ENCODE measurements at regions not wholly inside any gene's neighbourhood (a gene's known extent, or its start where the extent isn't known, plus 50 kb on each side); places are given as distances from the start of the nearest gene placed in this dataset.

DNA sequence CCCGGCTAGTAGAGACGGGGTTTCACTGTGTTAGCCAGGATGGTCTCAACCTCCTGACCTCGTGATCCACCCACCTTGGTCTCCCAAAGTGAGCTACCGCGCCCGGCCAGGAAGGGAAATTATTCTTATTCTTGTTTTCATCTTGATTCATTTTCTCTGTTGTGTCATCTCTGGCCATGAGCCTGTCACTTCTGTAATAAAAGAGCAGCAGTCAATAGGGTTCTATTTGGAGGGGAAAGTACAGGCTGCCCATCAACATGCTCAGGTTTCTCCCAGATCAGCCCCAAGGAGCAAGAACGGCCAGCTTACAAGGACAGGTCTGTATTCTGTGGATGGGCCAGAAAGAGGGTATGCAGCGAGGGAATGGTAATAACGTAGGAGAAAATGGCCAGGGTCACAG is 345.0 kb downstream of the PREX1 start:
- DNase-seq (ENCODE audit: insufficient read length) (no peak), FAIRE-seq (no peak)
- TF ChIP-seq POLR2AphosphoS5 (IDR thresholded peaks at IDR 0.05; ENCODE audit: low read depth, low read length) (no peak), POLR2A (IDR thresholded peaks at IDR 0.05; ENCODE audit: low read depth, low read length) (no peak), TAF1 (IDR thresholded peaks at IDR 0.05; ENCODE audit: borderline replicate concordance, low read depth, low read length) (no peak)

DNA sequence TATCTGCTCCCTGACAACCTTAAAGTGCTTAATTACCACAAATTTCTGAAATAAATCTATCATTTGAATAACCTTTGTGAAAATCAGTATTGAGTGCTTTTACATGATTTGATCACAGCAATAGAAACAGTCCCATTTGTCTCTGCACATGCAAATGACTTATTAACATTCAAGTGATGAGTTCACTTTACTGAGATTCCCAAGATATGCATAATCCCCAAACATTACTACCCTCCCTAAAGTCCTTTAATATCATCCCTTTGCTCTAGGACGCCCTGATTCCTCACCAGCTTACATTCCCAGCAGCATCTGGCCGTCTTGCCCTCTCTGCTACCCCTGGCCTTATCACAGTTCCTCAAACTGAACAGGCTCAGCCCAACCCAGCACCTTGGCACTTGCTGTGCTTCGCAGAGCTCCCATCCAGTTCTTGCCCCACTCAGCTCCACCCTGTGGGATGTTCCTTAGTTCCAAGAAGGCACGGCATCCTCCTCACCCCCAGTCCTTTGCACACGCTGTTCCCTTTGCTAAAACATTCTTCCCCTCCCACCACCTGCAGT is 347.5 kb downstream of the PREX1 start:
- peak; percentile 9 for FAIRE-seq
- no peak for DNase-seq (ENCODE audit: insufficient read length)
- TF ChIP-seq TAF1 (IDR thresholded peaks at IDR 0.05; ENCODE audit: borderline replicate concordance, low read depth, low read length) (no peak), POLR2A (IDR thresholded peaks at IDR 0.05; ENCODE audit: low read depth, low read length) (no peak), POLR2AphosphoS5 (IDR thresholded peaks at IDR 0.05; ENCODE audit: low read depth, low read length) (no peak)

DNA sequence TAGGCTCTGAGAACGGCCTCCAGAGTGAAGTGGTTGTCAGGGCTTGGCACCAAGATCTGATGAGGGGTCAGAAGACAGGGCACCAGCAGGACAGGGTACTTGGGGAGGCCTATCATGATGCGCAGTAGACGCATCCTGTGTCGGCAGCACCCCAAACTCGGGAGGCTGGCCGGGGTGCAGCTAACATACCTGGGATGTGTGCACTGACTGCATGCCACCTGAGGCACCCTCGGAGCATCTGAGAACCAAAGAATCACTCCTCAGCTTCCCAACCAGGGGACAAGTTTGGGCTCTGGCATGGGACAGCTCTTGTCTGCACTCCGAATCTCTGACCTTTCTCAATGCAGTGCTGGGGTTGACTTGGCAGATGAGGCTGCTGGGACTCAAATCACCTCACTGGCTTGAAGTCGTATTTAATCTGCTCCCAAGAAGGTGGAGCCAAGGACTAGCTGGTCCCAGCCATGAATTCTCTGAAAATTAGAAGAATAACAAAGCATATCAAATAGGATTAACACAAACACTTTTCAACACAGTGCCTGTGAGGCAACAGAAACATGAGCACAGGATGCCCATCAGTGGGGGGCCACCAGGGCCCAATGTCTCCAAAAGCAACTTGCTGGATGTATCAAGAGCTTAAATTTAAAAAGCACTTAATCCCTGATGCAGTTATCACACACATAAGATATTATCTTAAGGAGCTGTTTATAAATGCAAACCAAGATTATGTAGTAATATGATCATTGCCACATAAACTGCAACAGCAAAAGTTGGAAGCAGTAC is 348.8 kb downstream of the PREX1 start:
- FAIRE-seq = no peak
- DNase-seq (ENCODE audit: insufficient read length) = no peak
- TF ChIP-seq POLR2A (IDR thresholded peaks at IDR 0.05; ENCODE audit: low read depth, low read length) (no peak), TAF1 (IDR thresholded peaks at IDR 0.05; ENCODE audit: borderline replicate concordance, low read depth, low read length) (no peak), POLR2AphosphoS5 (IDR thresholded peaks at IDR 0.05; ENCODE audit: low read depth, low read length) (no peak)

DNA sequence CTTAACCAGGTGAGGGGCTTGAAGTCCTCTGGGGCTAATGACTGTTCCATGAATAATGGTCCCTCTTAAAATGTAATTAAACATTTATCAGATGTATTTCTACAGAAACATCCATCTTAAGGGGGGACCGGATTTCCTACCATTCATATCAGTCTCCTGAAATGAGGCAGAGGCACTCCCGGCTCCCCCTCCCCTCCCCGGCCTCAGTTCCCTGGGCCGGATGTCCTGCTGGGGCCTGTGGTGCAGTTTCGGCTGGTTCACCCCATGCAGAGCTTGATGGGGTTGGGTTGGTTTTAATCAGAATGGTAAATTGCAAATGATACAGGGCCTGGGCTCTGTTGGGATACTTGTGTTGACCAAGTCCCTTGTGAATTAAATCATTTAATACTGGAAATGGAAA is 349.4 kb downstream of the PREX1 start:
- peak; percentile 50 for DNase-seq (ENCODE audit: insufficient read length)
- FAIRE-seq = no peak
- no peak for TF ChIP-seq TAF1 (IDR thresholded peaks at IDR 0.05; ENCODE audit: borderline replicate concordance, low read depth, low read length)

- no peak for TF ChIP-seq POLR2A (IDR thresholded peaks at IDR 0.05; ENCODE audit: low read depth, low read length)
- TF ChIP-seq TAF1 (IDR thresholded peaks at IDR 0.05; ENCODE audit: borderline replicate concordance, low read depth, low read length) = no peak
- TF ChIP-seq POLR2AphosphoS5 (IDR thresholded peaks at IDR 0.05; ENCODE audit: low read depth, low read length) = no peak
- DNase-seq (ENCODE audit: insufficient read length) = no peak
- no peak for FAIRE-seq
Observed at GRCh38 chr20:48476854-48477253, 350.9 kb downstream of the PREX1 start.

- no peak for TF ChIP-seq POLR2AphosphoS5 (IDR thresholded peaks at IDR 0.05; ENCODE audit: low read depth, low read length)
- no peak for TF ChIP-seq POLR2A (IDR thresholded peaks at IDR 0.05; ENCODE audit: low read depth, low read length)
- TF ChIP-seq TAF1 (IDR thresholded peaks at IDR 0.05; ENCODE audit: borderline replicate concordance, low read depth, low read length) = no peak
- no peak for DNase-seq (ENCODE audit: insufficient read length)
- no peak for FAIRE-seq
Observed at GRCh38 chr20:48474022-48474421, 353.8 kb downstream of the PREX1 start.

- TF ChIP-seq TAF1 (IDR thresholded peaks at IDR 0.05; ENCODE audit: borderline replicate concordance, low read depth, low read length) (no peak), POLR2AphosphoS5 (IDR thresholded peaks at IDR 0.05; ENCODE audit: low read depth, low read length) (no peak), POLR2A (IDR thresholded peaks at IDR 0.05; ENCODE audit: low read depth, low read length) (no peak)
- FAIRE-seq (no peak), DNase-seq (ENCODE audit: insufficient read length) (no peak)
Observed at GRCh38 chr20:48471759-48472408, 355.9 kb downstream of the PREX1 start.

DNA sequence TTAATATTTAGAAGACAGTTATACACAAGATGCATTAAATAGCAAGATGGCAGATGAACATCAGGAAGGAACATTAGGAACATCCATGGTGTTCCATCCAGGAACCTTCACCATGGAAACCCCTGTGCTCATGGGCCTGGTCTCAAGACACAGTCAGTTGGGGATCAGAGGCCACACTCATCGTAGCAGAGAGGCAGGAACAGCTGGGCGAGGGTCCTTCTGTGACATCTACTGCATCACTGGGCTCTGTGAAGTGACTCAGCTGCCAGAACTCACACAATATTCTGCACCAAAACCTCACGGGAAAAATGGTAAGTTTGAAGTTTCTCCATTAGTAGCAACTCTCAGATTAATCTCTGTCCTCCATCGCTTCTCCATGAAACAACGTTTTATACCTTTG is 356.6 kb downstream of the PREX1 start:
- no peak for FAIRE-seq

DNA sequence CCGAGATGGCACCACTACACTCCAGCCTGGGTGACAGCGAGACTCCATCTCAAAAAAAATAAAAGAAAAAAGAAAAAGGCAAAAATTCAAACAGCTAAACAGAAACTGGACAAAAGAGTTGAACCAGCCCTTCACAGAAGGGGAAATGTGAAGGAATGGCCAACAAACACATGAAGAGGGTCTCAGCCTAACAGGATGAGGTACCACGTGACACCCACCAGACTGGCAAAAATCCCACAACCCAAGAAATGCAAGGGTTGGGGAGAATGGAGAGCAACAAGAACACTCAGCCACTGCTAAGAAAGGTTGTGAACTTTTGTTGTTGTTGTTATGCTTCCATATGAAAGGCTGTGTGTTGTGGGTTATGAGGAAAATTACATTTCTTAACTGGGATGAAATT is 357.7 kb downstream of the PREX1 start:
- DNase-seq (ENCODE audit: insufficient read length) = no peak
- no peak for TF ChIP-seq TAF1 (IDR thresholded peaks at IDR 0.05; ENCODE audit: borderline replicate concordance, low read depth, low read length)
- no peak for TF ChIP-seq POLR2A (IDR thresholded peaks at IDR 0.05; ENCODE audit: low read depth, low read length)
- TF ChIP-seq POLR2AphosphoS5 (IDR thresholded peaks at IDR 0.05; ENCODE audit: low read depth, low read length) = no peak
- no peak for FAIRE-seq

More for the DNA sequence above, 356.6 kb downstream of the PREX1 start:
- DNase-seq (ENCODE audit: insufficient read length) = no peak
- no peak for TF ChIP-seq TAF1 (IDR thresholded peaks at IDR 0.05; ENCODE audit: borderline replicate concordance, low read depth, low read length)

- FAIRE-seq (no peak), DNase-seq (ENCODE audit: insufficient read length) (no peak)
- TF ChIP-seq POLR2A (IDR thresholded peaks at IDR 0.05; ENCODE audit: low read depth, low read length) = no peak
- TF ChIP-seq POLR2AphosphoS5 (IDR thresholded peaks at IDR 0.05; ENCODE audit: low read depth, low read length) = no peak
- no peak for TF ChIP-seq TAF1 (IDR thresholded peaks at IDR 0.05; ENCODE audit: borderline replicate concordance, low read depth, low read length)
Observed at GRCh38 chr20:48469026-48469425, 358.8 kb downstream of the PREX1 start.

DNA sequence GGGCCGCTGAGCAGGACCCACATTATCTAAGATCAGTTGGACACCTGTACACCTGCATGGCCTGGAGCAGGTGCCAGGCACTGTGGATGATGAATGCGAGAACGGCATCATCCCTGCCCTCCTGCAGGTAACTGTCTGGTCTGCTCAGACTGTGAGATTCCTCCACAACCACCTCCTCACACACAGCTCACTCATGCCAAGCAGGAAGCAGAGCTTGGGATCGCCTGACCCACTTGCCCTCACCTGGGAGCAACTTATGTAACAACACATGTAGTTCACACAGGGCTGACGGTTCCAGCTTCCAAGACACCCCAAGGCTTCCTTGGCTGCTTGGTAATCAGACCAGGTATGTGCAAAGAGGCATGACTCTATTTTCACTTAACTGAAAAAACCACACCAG is 359.2 kb downstream of the PREX1 start:
- FAIRE-seq = no peak

GRCh38 chr20:48467622-48468021 is 360.2 kb downstream of the PREX1 start:
- peak; percentile 82 for FAIRE-seq
- no peak for DNase-seq (ENCODE audit: insufficient read length)
- TF ChIP-seq TAF1 (IDR thresholded peaks at IDR 0.05; ENCODE audit: borderline replicate concordance, low read depth, low read length) = no peak
- no peak for TF ChIP-seq POLR2AphosphoS5 (IDR thresholded peaks at IDR 0.05; ENCODE audit: low read depth, low read length)
- TF ChIP-seq POLR2A (IDR thresholded peaks at IDR 0.05; ENCODE audit: low read depth, low read length) = no peak

More for the DNA sequence above, 359.2 kb downstream of the PREX1 start:
- DNase-seq (ENCODE audit: insufficient read length) = no peak
- no peak for TF ChIP-seq TAF1 (IDR thresholded peaks at IDR 0.05; ENCODE audit: borderline replicate concordance, low read depth, low read length)
- TF ChIP-seq POLR2AphosphoS5 (IDR thresholded peaks at IDR 0.05; ENCODE audit: low read depth, low read length) = no peak
- TF ChIP-seq POLR2A (IDR thresholded peaks at IDR 0.05; ENCODE audit: low read depth, low read length) = no peak
